D721Med (cell line): ENCODE measurements at regions not wholly inside any gene's neighbourhood (a gene's known extent, or its start where the extent isn't known, plus 50 kb on each side); places are given as distances from the start of the nearest gene placed in this dataset.

Experiments
- DNase-seq: peaks from one replicate; pipeline ENCODE4 v3.0.0; 2011; ENCODE audit warnings: low spot score; ENCODE audit not compliant: insufficient read length
- FAIRE-seq: peaks from 2 replicates; lab custom pipeline; 2011; peaks lifted over from hg19 to GRCh38; lab: Jason Lieb, UNC
- TF ChIP-seq, protein P1 (sequence below): IDR thresholded peaks from 2 replicates; pipeline ENCODE4 v1.5.1; 2012; ENCODE audit warnings: mild to moderate bottlenecking, control low read depth; ENCODE audit not compliant: insufficient read depth; ENCODE audit errors: missing control alignments

DNA sequence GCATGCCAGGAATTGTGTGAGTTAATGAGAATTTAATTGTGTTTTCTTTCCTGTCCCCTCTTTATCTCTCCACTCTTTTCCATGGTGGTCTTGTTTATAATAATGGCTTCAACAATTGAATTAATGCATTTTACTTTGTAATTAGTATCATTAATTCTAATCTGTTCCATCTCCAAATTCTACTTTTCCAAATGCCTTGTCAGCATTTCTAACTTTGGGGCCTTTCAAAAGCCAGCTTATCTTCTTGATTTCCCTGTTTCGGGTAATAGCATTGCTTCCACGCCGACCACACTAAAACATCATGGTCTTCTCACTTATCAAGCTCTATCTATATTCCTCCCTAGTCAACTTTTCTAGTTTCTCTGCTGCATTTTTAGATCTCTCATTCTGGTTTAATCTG lies 54.2 kb upstream of the RMST start:
- TF ChIP-seq, protein P1, sequence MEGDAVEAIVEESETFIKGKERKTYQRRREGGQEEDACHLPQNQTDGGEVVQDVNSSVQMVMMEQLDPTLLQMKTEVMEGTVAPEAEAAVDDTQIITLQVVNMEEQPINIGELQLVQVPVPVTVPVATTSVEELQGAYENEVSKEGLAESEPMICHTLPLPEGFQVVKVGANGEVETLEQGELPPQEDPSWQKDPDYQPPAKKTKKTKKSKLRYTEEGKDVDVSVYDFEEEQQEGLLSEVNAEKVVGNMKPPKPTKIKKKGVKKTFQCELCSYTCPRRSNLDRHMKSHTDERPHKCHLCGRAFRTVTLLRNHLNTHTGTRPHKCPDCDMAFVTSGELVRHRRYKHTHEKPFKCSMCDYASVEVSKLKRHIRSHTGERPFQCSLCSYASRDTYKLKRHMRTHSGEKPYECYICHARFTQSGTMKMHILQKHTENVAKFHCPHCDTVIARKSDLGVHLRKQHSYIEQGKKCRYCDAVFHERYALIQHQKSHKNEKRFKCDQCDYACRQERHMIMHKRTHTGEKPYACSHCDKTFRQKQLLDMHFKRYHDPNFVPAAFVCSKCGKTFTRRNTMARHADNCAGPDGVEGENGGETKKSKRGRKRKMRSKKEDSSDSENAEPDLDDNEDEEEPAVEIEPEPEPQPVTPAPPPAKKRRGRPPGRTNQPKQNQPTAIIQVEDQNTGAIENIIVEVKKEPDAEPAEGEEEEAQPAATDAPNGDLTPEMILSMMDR, result no peak
- DNase-seq, result no peak
- no peak for FAIRE-seq

- TF ChIP-seq, protein P1, result no peak
- FAIRE-seq, result no peak
- DNase-seq, result no peak
Measured at GRCh38 chr12:97411341-97411740, 51.3 kb upstream of the RMST start.
